ENCODE measurements at regions not wholly inside any gene's neighbourhood (a gene's known extent, or its start where the extent isn't known, plus 50 kb on each side); places are given as distances from the start of the nearest gene placed in this dataset.

DNA sequence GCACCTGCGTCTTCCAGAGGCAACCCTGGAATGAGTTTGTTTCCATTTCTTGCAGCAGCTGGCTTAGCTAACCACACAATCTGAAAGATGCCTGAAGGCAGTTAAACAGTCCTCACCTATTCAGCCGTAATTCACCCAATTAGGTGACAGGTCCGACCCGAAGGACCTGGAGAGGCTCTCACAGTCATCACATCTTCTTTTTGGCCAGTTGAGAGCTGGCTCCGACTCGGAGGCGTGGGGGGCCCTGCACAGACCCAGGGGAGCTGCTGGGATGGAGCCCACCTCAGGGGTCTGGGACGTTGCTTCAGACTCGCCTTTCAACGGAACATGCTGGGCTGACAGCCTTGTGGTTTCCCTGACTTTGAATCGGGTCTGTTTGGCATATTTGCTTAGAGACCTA lies 187.3 kb downstream of the RTP5 start:
- DNase-seq = no peak
- intact Hi-C loops (cut with micrococcal nuclease; ENCODE audit: unreplicated experiment) = no loop called here
- BruUV-seq (replicated peaks) = no TSS peak
- Histone ChIP-seq H3K36me3 (ENCODE audit: control insufficient read depth, insufficient read depth, low read length) (no peaks in the 10 kb centered on the region), H3K4me1 (no peaks in the 10 kb centered on the region), H3K4me3 (ENCODE audit: low read depth, low read length) (no peak overlapping the region), H3K9me3 (no peaks in the 10 kb centered on the region), H3K27me3 (replicated peaks; ENCODE audit: control insufficient read depth, insufficient read depth, low read length) (no peaks in the 10 kb centered on the region)
- POLR2A ChIA-PET = no interaction called here
- Mint-ChIP-seq H3K27ac (ENCODE audit: unreplicated experiment) (no peak overlapping the region), H3K36me3 (ENCODE audit: insufficient read depth, unreplicated experiment) (no peaks in the 10 kb centered on the region), H3K27me3 (ENCODE audit: insufficient read depth, unreplicated experiment) (peaks cover 16% of the 10 kb centered on the region), H3K4me3 (ENCODE audit: unreplicated experiment) (no peak overlapping the region), H3K9me3 (ENCODE audit: unreplicated experiment) (no peaks in the 10 kb centered on the region), H3K4me1 (ENCODE audit: low read depth, unreplicated experiment) (peaks cover 7% of the 10 kb centered on the region)
- TF ChIP-seq CTCF (IDR thresholded peaks at IDR 0.05; ENCODE audit: insufficient read depth in 1 of 2, low read depth in 1 of 2, low read length in 1 of 2, severe bottlenecking in 1 of 2, unreplicated experiment in 1 of 2) = no peak
- CTCF ChIA-PET = no interaction called here

GRCh38 chr2:242057379-242058040 lies 188.0 kb downstream of the RTP5 start:
- CTCF ChIA-PET = no interaction called here

DNA sequence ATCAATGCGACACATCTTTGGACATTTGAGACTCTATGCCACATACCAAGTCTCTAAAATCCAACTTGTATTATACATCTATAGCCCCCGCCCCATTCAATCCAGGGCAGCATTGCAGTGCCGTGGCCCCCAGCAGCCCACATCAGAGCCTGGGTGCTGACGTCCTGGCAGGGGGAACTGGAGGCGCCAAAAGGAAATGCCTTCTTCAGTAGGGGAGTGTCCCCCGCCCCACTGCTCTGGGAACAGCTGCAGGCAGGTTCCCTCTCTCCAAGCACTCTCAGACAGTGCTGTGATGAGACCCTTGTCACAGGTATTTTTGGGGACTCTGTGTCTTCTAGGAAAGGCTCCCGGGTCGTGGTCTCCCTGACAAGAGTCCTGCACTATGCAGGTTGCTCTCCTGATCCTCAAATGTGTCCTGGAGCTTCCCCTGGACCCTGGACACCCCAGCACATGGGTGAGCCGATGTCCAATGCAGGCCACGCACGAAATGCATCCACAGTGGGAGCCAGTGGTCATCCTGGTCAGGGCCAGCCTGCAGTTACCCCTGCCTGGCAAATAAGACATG lies 188.7 kb downstream of the RTP5 start:
- H3K4me3 Mint-ChIP-seq (ENCODE audit: unreplicated experiment) = no peak overlapping the region
- H3K9me3 Mint-ChIP-seq (ENCODE audit: unreplicated experiment) = no peaks in the 10 kb centered on the region
- H3K4me1 Mint-ChIP-seq (ENCODE audit: low read depth, unreplicated experiment) = peaks cover 7% of the 10 kb centered on the region
- CTCF ChIA-PET = no interaction called here
- no TSS peak for BruUV-seq (replicated peaks)
- H3K27ac Mint-ChIP-seq (ENCODE audit: unreplicated experiment) = no peak overlapping the region
- POLR2A ChIA-PET = no interaction called here
- no peaks in the 10 kb centered on the region for H3K36me3 ChIP-seq (ENCODE audit: control insufficient read depth, insufficient read depth, low read length)
- H3K9me3 ChIP-seq = no peaks in the 10 kb centered on the region
- peaks cover 9% of the 10 kb centered on the region for H3K27me3 Mint-ChIP-seq (ENCODE audit: insufficient read depth, unreplicated experiment)
- no peaks in the 10 kb centered on the region for H3K27me3 ChIP-seq (replicated peaks; ENCODE audit: control insufficient read depth, insufficient read depth, low read length)
- no peaks in the 10 kb centered on the region for H3K36me3 Mint-ChIP-seq (ENCODE audit: insufficient read depth, unreplicated experiment)
- DNase-seq = no peak
- intact Hi-C loops (cut with micrococcal nuclease; ENCODE audit: unreplicated experiment) = no loop called here
- H3K4me3 ChIP-seq (ENCODE audit: low read depth, low read length) = no peak overlapping the region
- H3K4me1 ChIP-seq = no peaks in the 10 kb centered on the region
- no peak for TF ChIP-seq CTCF (IDR thresholded peaks at IDR 0.05; ENCODE audit: insufficient read depth in 1 of 2, low read depth in 1 of 2, low read length in 1 of 2, severe bottlenecking in 1 of 2, unreplicated experiment in 1 of 2)

More at GRCh38 chr2:242057379-242058040, 188.0 kb downstream of the RTP5 start:
- POLR2A ChIA-PET = no interaction called here
- no peak overlapping the region for H3K4me3 Mint-ChIP-seq (ENCODE audit: unreplicated experiment)
- no peaks in the 10 kb centered on the region for H3K27me3 ChIP-seq (replicated peaks; ENCODE audit: control insufficient read depth, insufficient read depth, low read length)
- peaks cover 13% of the 10 kb centered on the region for H3K27me3 Mint-ChIP-seq (ENCODE audit: insufficient read depth, unreplicated experiment)
- H3K36me3 Mint-ChIP-seq (ENCODE audit: insufficient read depth, unreplicated experiment) = no peaks in the 10 kb centered on the region
- no TSS peak for BruUV-seq (replicated peaks)
- no peak overlapping the region for H3K4me3 ChIP-seq (ENCODE audit: low read depth, low read length)
- peaks cover 7% of the 10 kb centered on the region for H3K4me1 Mint-ChIP-seq (ENCODE audit: low read depth, unreplicated experiment)
- no peaks in the 10 kb centered on the region for H3K36me3 ChIP-seq (ENCODE audit: control insufficient read depth, insufficient read depth, low read length)
- intact Hi-C loops (cut with micrococcal nuclease; ENCODE audit: unreplicated experiment) = no loop called here
- H3K9me3 Mint-ChIP-seq (ENCODE audit: unreplicated experiment) = no peaks in the 10 kb centered on the region
- no peak overlapping the region for H3K27ac Mint-ChIP-seq (ENCODE audit: unreplicated experiment)
- no peak for DNase-seq
- TF ChIP-seq CTCF (IDR thresholded peaks at IDR 0.05; ENCODE audit: insufficient read depth in 1 of 2, low read depth in 1 of 2, low read length in 1 of 2, severe bottlenecking in 1 of 2, unreplicated experiment in 1 of 2) = no peak
- H3K9me3 ChIP-seq = no peaks in the 10 kb centered on the region
- no peaks in the 10 kb centered on the region for H3K4me1 ChIP-seq
